ENCODE measurements at regions not wholly inside any gene's neighbourhood (a gene's known extent, or its start where the extent isn't known, plus 50 kb on each side); places are given as distances from the start of the nearest gene placed in this dataset.

- Mint-ChIP-seq H3K27ac (no peak overlapping the region), H3K4me1 (no peaks in the 10 kb centered on the region), H3K36me3 (no peaks in the 10 kb centered on the region), H3K9me3 (no peaks in the 10 kb centered on the region), H3K4me3 (no peak overlapping the region)
- ATAC-seq (no peak), DNase-seq (ENCODE audit: low spot score in 2 of 2) (no peak)
These were observed 380.3 kb upstream of the TNC start for GRCh38 chr9:115498303-115498702.

- ATAC-seq = peak; percentile 28
These were observed 389.2 kb upstream of the TNC start for GRCh38 chr9:115507148-115507547.

GRCh38 chr9:115513148-115513547 lies 395.2 kb upstream of the TNC start:
- Mint-ChIP-seq H3K4me3 (no peak overlapping the region), H3K27ac (no peak overlapping the region), H3K9me3 (no peaks in the 10 kb centered on the region), H3K36me3 (no peaks in the 10 kb centered on the region), H3K4me1 (no peaks in the 10 kb centered on the region)
- ATAC-seq (no peak), DNase-seq (ENCODE audit: low spot score in 2 of 2) (no peak)

More at GRCh38 chr9:115507148-115507547, 389.2 kb upstream of the TNC start:
- Mint-ChIP-seq H3K4me1 (no peaks in the 10 kb centered on the region), H3K4me3 (no peak overlapping the region), H3K9me3 (peaks cover 2% of the 10 kb centered on the region), H3K36me3 (no peaks in the 10 kb centered on the region), H3K27ac (no peak overlapping the region)
- DNase-seq (ENCODE audit: low spot score in 2 of 2) = no peak

GRCh38 chr9:115514454-115514853 lies 396.5 kb upstream of the TNC start:
- Mint-ChIP-seq H3K4me3 (no peak overlapping the region), H3K4me1 (no peaks in the 10 kb centered on the region), H3K9me3 (no peaks in the 10 kb centered on the region), H3K36me3 (no peaks in the 10 kb centered on the region), H3K27ac (no peak overlapping the region)
- DNase-seq (ENCODE audit: low spot score in 2 of 2) = no peak
- no peak for ATAC-seq

- no peaks in the 10 kb centered on the region for H3K9me3 Mint-ChIP-seq
- ATAC-seq (no peak), DNase-seq (ENCODE audit: low spot score in 2 of 2) (no peak)
- no peaks in the 10 kb centered on the region for H3K36me3 Mint-ChIP-seq
- H3K4me1 Mint-ChIP-seq = no peaks in the 10 kb centered on the region
- H3K27ac Mint-ChIP-seq = no peak overlapping the region
- no peak overlapping the region for H3K4me3 Mint-ChIP-seq
These were observed 399.5 kb upstream of the TNC start for GRCh38 chr9:115517335-115518075.

GRCh38 chr9:115520646-115521045 lies 402.7 kb upstream of the TNC start:
- H3K27ac Mint-ChIP-seq = no peak overlapping the region
- no peaks in the 10 kb centered on the region for H3K4me1 Mint-ChIP-seq
- no peaks in the 10 kb centered on the region for H3K36me3 Mint-ChIP-seq
- no peak overlapping the region for H3K4me3 Mint-ChIP-seq
- DNase-seq (ENCODE audit: low spot score in 2 of 2) (no peak), ATAC-seq (no peak)
- no peaks in the 10 kb centered on the region for H3K9me3 Mint-ChIP-seq

GRCh38 chr9:115522912-115523311 lies 405.0 kb upstream of the TNC start:
- H3K9me3 Mint-ChIP-seq = no peaks in the 10 kb centered on the region
- H3K4me1 Mint-ChIP-seq = no peaks in the 10 kb centered on the region
- ATAC-seq (no peak), DNase-seq (ENCODE audit: low spot score in 2 of 2) (no peak)
- H3K4me3 Mint-ChIP-seq = no peak overlapping the region
- no peaks in the 10 kb centered on the region for H3K36me3 Mint-ChIP-seq
- no peak overlapping the region for H3K27ac Mint-ChIP-seq

GRCh38 chr9:115524453-115525059 lies 406.6 kb upstream of the TNC start:
- ATAC-seq (no peak), DNase-seq (ENCODE audit: low spot score in 2 of 2) (no peak)
- H3K9me3 Mint-ChIP-seq = no peaks in the 10 kb centered on the region

GRCh38 chr9:115525111-115526058 lies 407.4 kb upstream of the TNC start:
- no peaks in the 10 kb centered on the region for H3K9me3 Mint-ChIP-seq
- no peaks in the 10 kb centered on the region for H3K4me1 Mint-ChIP-seq
- no peak overlapping the region for H3K4me3 Mint-ChIP-seq
- H3K36me3 Mint-ChIP-seq = no peaks in the 10 kb centered on the region
- ATAC-seq = peak; percentile 13
- DNase-seq (ENCODE audit: low spot score in 2 of 2) = no peak
- no peak overlapping the region for H3K27ac Mint-ChIP-seq

More at GRCh38 chr9:115524453-115525059, 406.6 kb upstream of the TNC start:
- no peak overlapping the region for H3K27ac Mint-ChIP-seq
- no peaks in the 10 kb centered on the region for H3K36me3 Mint-ChIP-seq
- H3K4me1 Mint-ChIP-seq = no peaks in the 10 kb centered on the region
- H3K4me3 Mint-ChIP-seq = no peak overlapping the region

GRCh38 chr9:115531410-115532125 lies 413.6 kb upstream of the TNC start:
- no peak for ATAC-seq

GRCh38 chr9:115533511-115533910 lies 415.6 kb upstream of the TNC start:
- DNase-seq (ENCODE audit: low spot score in 2 of 2) (no peak), ATAC-seq (no peak)
- no peaks in the 10 kb centered on the region for H3K36me3 Mint-ChIP-seq
- H3K4me3 Mint-ChIP-seq = no peak overlapping the region
- no peaks in the 10 kb centered on the region for H3K9me3 Mint-ChIP-seq
- H3K27ac Mint-ChIP-seq = no peak overlapping the region
- no peaks in the 10 kb centered on the region for H3K4me1 Mint-ChIP-seq

More at GRCh38 chr9:115531410-115532125, 413.6 kb upstream of the TNC start:
- Mint-ChIP-seq H3K4me3 (no peak overlapping the region), H3K27ac (no peak overlapping the region), H3K36me3 (no peaks in the 10 kb centered on the region), H3K4me1 (no peaks in the 10 kb centered on the region), H3K9me3 (no peaks in the 10 kb centered on the region)
- DNase-seq (ENCODE audit: low spot score in 2 of 2) = no peak

GRCh38 chr9:115540091-115540490 lies 422.1 kb upstream of the TNC start:
- no peaks in the 10 kb centered on the region for H3K4me1 Mint-ChIP-seq
- H3K9me3 Mint-ChIP-seq = no peaks in the 10 kb centered on the region
- no peak overlapping the region for H3K4me3 Mint-ChIP-seq
- DNase-seq (ENCODE audit: low spot score in 2 of 2) = no peak
- H3K27ac Mint-ChIP-seq = no peak overlapping the region
- no peak for ATAC-seq
- H3K36me3 Mint-ChIP-seq = no peaks in the 10 kb centered on the region

GRCh38 chr9:115543511-115543910 lies 425.6 kb upstream of the TNC start:
- no peak for DNase-seq (ENCODE audit: low spot score in 2 of 2)
- Mint-ChIP-seq H3K9me3 (no peaks in the 10 kb centered on the region), H3K27ac (no peak overlapping the region), H3K4me1 (no peaks in the 10 kb centered on the region), H3K36me3 (no peaks in the 10 kb centered on the region), H3K4me3 (no peak overlapping the region)
- no peak for ATAC-seq

GRCh38 chr9:115548609-115549260 lies 430.8 kb upstream of the TNC start:
- H3K4me3 Mint-ChIP-seq = no peak overlapping the region
- ATAC-seq (no peak), DNase-seq (ENCODE audit: low spot score in 2 of 2) (no peak)
- H3K36me3 Mint-ChIP-seq = no peaks in the 10 kb centered on the region
- H3K27ac Mint-ChIP-seq = no peak overlapping the region
- H3K4me1 Mint-ChIP-seq = no peaks in the 10 kb centered on the region
- no peaks in the 10 kb centered on the region for H3K9me3 Mint-ChIP-seq

All from stimulated activated effector memory CD8-positive, alpha-beta T cell treated with anti-CD3 and anti-CD28 coated beads, Interleukin-12 subunit alpha, Interleukin-12 subunit beta, amount 100 ng/mL, for 72 hours (primary cell).